EH (cell line): ENCODE measurements at regions not wholly inside any gene's neighbourhood (a gene's known extent, or its start where the extent isn't known, plus 50 kb on each side); places are given as distances from the start of the nearest gene placed in this dataset.

Experiments used
- DNase-seq: peaks from one replicate; pipeline ENCODE4 v3.0.0-alpha.2; 2015; ENCODE audit warnings: low read depth

DNA sequence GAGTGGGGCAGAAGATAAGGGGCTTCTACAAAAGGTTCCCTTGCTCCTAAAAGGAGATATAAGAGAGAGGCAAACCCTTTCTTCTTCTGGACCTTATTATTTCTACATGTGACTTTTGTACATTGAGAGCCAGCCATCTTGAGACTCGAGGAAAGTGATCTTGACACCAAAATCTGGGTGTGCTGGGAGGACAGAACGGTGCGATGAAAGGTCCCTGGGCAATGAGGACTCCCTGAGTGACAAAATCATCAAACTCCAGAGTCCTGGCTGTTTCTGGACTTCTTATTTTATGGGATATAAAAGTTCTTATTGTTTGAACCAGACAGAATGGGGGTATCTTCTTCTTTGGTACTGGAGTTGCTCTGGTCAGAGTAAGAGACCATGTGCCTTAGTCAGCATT is 411.0 kb downstream of the ZNF536 start:
- no peak for DNase-seq

DNA sequence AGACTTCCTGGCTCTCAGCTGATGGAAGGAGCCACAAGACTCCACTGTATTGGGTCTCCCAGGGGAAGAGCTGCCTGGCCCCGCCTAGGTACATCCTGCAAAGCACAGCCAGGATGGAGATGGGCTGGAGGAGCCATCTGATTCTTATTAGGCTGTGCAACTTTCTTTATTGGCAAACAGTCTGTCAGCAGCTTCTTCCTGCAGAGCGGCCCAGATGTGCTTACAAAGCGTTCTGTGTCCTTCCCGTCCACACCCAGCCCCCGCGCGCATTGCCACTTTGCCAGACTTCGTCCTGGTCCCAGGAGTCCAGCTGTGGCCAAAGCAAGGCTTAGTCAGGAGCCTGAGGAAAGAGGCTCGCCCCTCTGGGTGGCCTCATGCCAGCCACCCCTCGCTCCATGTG is 409.3 kb downstream of the ZNF536 start:
- no peak for DNase-seq

DNA sequence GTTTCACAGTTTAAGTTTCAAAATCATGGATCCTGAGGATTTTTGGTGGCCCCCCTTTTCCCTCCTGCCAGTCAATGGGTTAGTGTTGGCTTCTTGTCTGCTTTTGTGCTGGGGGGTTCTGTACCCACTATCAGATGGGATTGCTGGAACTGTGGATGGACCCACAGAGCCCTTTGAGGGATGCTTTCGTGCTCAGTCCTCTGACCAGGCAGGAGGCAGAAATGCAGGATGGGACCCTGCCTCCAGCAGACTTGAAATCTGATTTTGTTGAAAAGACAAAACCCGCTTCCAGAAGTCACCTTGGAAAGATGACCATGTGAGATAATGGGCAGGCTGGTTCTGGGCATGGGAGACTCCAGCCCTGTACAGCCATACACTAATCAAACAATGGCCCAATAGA is 408.9 kb downstream of the ZNF536 start:
- no peak for DNase-seq

DNA sequence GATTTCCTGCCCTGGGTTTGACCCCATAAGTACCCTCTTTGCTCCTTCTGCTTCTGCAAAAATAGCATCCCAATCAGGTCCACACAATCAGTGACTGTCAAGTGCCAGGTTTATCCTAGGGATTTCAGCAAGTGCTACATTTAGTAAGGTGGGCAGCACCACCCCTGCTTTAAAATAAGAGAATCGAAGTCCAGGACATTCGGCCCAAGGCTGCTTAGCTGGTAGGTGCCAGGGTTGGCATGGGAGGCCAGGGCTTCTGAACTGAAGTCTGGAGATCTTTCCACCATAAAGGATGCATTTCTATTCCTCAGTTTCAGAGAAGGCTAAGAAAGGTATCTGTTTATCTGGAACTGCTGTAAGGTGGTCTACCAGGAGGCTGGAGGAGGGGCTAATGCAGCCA is 408.3 kb downstream of the ZNF536 start:
- no peak for DNase-seq

DNA sequence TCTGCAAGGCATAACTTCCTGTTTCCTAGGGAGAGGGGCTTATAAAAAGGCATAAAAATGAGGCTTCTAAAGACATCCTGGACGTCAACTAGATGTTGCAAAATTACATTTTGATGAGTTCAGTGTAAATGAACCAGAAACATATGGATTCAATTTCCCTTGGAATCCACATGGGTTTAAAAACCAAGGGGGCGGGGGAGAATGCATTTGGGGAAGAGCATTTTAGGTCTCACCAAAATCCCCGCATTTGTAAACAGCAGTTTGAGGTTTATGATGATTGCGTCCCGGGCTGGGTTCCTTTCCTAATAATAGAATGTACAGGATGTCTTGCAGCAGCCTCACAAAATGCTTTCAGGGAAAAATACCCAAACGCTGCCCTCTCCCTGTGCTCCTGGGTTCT is 407.8 kb downstream of the ZNF536 start:
- no peak for DNase-seq

DNA sequence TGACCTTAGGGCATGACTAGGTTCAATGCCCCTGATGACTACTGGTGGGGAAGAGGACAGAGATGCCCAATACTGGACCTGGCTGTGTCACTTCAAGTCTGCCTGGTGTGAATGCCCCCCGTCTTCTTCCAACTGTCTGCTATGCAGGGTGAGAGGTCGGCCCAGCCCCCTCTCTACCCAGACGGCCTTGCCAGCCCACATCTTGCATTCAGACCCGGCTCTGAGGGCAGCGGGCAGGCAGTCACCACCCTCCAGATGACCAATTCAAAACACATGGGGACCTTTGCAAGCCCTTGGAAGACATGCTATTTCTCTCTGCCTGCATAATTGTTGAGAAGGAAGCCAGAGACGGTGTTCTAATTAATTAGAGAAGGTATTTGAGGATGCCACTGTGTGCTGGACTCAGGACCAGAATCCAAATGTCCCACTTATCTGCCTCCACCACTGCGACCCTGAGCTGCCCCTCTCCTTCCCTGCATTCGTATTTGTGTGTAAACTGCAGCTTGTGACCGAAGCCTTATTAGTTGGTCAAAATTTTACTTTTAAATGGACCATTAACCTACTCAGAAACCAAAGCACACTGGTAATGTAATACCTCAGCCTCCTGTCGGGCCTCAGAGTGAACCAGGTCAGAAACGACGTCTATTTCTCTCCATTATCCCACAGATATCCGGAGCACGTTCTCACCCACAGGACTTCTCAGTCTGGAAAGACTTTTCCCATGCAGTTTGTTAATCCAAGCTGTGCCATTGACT is 407.0 kb downstream of the ZNF536 start:
- no peak for DNase-seq

DNA sequence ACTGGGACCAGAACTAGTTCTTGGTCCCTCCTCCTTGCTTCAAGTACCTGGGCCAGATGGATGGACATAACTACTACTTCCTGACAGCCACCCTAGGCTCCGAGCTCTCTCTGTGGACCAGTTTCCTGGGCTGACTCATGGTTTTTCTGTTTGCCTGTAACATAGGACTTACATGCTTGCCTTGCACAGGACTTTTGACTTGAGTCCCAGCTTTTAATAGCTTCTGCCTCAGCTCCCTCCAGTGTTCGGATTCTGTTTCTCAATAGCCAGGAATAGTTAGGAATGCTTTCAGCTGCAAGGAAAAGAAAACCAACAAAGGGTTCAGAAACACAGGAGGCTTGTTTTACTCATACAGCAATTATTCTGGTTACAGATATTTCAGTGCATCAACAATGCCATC is 405.9 kb downstream of the ZNF536 start:
- DNase-seq, result no peak

DNA sequence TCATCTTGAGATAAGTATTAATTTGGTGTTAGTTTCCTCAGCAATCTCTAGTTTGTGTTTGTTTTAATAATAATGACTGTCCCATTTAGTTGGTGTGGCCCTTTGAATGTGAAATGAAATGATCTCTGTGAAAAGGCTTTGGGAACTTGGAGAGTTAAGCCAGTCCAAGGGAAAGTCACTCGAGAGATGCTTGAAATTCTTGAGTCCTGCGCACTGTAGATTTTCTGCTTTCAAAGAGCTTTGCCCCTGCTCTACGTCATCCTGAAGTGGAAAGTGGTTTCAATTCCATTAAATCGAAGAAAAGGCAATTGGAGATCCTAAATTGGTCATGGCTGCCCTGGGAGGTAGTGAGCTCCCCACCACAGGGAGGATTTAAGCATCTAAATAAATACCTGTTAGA is 403.8 kb downstream of the ZNF536 start:
- DNase-seq, result no peak

DNA sequence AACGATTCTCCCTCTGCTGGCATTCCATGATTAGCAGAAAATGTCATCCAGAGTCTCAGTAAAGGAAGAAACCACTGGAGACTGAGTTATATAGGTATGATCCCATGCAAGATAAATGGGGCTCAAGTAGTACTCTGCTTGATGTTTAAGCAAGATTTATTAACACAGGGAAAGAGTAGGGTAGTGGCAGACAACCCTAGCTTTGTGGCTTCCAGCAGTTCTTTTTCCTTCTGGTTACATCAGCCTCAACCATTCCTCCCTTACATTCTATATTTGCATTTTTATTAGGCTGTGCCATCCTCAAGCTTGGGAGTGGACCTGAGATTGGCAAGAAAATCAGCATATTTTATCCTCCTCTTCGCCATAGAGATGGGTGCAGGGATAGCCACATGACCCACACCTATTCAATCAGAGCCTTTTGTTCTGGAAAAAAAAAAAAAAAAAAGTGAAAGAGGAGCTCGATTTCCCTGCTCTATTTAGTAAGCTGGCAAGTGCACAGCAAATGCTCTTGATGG is 402.1 kb downstream of the ZNF536 start:
- DNase-seq, result no peak

DNA sequence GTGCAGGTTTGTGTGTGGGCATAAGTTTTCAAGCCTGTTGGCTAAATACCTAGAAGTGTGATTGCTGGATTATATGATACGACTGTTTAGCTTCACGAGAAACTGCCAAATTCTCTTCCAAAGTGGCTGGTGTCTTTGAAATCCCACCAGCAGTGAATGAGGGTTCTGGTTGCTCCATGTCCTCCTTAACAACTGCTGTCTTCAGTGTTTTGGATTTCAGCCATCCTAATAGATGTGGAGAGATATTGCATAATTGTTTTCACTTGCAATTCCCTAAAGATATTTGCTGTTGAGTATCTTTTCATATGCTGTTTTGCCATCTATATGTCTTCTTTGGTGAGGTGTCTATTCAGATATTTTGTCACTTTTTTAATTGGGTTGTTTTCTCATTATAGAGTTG is 390.5 kb downstream of the ZNF536 start:
- no peak for DNase-seq

DNA sequence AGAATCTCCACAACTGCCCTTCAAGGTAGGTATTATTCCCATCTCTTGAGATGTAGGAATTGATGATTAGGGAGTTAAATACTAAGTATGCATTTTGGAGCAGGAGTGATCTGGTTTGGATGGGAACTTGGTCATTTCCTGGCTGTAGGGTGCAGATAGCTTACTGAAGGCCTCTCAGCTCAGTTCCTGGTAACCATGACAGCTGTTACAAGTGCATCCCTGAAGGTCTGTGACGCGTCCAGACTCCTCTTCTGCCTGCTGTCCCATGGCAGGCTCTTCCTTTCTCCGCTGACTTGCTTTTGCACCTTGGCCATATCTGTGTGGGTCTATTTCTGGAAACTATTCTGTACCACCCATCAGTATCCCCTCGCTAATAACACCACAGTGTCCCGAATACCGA is 387.8 kb downstream of the ZNF536 start:
- no peak for DNase-seq

DNA sequence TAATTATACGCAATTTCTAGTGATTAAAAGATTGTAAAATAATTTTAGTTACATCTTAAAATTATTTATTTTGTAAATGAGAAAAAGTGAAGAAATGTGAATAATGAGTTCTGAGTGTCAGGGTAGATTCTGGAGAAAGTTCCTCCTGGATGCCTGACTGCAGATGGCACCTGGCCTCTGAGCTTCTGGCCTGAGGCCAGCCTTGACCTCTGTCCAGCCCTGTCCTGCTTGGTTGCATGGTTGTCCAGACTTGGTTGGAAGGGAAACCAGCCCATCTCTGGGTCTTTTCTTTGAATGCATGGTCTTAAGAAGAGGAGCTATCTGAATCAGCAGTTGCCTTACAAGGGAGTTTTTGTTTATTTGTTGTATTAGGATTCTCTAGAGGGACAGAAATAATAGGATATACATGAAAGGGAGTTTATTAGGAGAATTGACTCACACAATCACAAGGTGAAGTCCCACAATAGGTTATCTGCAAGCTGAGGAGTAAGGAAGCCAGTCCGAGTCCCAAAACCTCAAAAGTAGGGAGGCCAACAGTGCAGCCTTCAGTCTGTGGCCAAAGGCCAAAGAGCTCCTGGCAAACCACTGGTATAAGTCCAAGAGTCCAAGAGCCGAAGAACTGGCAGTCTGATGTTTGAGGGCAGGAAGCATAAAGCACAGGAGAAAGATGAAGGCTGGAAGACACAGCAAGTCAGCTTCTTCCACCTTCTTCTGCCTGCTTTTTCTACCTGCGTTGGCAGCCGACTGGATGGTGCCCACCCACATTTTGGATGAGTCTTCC is 385.8 kb downstream of the ZNF536 start:
- no peak for DNase-seq

DNA sequence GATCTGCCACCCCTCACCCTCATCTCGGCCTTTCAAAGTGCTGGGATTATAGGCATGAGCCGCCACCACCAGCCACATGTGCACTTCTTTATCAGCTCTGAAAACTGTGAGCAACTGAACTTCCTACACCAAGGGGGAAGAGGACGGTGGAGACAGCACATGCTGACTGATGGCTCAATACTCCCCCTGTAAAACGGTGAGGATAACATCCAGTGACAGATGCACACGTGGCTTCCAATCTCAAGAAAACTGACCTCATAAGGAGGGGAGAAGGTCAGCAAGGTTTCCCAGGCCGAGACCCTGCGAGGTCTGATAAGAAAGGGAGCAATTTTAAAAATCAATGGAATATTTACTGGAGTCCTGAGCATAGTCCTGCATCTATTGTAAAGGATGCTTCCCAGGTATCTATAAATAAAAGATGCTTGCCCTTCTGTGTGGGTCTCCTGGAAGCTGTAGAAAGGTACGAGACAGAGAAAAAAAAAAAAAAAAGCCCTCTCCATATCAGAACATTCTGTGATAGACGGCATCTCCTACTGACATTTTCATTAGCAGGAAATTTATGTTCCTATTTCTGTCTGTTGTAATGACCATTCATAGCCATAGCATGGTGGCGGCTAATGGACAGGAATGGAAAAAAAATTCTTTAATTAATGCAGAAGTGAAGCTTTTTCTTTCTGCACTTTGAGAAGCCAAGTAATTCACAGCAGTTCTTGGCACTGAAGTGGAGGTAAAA is 385.1 kb downstream of the ZNF536 start:
- DNase-seq, result no peak

DNA sequence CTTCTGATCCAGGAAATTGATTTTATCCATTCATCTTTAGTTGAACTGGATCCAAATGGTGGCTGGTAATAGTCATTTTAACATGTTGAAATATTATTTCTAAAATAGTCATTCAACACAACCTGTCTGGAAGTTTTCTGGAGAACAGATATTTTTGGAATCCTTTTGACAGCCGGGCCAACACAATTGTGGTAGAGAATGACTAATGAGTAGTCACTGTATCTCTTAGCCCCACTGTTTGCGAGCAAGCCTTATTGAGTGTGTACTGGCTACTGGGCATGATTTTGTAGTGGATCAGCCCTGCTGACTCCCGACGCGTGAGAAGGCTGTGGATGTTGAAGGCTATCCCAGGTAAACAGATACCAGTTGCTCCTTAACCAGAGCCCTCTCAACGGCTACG is 383.4 kb downstream of the ZNF536 start:
- DNase-seq, result no peak

DNA sequence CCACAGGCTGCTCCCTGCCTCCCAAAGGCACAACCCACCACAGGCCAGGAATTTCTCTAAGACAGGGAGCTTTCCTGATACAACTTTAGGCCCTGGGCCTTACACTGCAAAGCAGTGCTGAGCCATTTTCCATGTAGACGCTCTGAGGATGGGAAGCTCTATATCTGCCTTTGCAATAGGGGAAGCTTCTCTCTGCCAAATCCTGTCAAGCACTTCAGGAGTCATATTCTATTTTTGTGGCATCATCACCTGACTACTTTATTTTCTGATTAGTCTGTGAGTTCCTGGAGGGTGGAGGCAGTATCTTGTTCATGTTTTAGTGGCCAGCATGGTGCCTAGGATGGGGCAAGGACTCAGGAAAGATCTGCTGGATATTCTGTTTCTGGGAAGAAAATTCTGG is 382.0 kb downstream of the ZNF536 start:
- no peak for DNase-seq

DNA sequence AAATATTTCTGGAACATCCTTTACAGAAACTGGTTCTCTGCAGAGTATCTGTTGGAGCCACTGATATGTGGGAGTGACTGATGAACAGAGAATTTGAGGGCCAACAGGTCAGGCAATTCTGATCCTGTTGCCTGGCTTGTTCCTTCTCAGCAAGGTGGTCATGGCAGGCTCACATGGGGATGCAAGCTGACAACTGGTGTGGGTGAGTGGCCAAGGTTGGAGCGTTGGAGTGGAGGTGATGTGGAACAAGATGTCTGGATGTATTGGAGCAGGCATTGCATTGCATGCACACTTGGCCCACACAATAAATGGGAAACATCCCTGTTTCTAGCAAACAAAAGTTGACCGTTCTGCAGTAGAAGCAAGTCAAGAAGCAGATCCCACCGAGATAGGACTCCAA is 380.7 kb downstream of the ZNF536 start:
- no peak for DNase-seq

DNA sequence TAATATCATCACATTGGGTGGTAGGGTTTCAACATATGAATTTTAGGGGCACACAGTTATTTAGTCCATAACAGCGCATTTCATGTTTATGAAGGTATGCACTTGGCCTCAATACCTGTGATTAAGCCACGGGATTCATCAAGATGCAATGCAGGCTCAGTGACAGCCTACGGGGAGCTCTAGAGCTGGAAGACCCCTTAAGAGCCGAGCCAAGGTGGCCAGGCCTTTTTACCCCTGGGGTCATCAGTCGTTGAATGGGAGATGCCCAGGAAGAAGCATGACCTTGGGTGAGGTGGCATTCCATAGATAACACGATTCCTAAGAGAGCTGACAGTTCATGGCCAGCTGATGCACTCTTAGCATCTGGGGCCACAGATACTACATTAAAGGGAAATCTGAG is 380.0 kb downstream of the ZNF536 start:
- DNase-seq, result no peak

DNA sequence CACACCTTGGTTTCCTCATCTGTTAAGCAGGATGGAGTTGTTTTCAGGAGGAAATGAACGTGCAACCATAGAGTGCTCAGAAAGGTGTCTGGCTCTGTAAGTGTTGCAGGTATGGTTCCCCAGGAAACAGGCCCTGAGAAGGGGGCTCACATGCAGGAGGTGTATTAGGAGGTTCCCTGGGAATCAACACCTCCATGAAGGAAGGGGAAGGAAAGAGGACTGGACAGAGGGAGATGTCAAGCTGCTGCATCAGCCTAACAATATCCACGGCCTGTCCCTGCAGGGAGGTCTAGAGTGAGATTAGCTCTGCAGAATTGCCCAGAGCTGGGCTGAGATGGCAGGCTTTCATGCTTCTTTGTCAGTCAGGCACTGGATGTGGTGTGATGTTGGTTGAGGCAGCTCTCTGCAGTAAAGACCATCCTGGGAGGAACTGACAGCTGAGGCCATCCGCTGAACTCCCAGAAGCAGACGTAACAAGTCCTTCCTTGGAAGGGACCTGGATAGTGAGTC is 373.3 kb downstream of the ZNF536 start:
- DNase-seq, result no peak

DNA sequence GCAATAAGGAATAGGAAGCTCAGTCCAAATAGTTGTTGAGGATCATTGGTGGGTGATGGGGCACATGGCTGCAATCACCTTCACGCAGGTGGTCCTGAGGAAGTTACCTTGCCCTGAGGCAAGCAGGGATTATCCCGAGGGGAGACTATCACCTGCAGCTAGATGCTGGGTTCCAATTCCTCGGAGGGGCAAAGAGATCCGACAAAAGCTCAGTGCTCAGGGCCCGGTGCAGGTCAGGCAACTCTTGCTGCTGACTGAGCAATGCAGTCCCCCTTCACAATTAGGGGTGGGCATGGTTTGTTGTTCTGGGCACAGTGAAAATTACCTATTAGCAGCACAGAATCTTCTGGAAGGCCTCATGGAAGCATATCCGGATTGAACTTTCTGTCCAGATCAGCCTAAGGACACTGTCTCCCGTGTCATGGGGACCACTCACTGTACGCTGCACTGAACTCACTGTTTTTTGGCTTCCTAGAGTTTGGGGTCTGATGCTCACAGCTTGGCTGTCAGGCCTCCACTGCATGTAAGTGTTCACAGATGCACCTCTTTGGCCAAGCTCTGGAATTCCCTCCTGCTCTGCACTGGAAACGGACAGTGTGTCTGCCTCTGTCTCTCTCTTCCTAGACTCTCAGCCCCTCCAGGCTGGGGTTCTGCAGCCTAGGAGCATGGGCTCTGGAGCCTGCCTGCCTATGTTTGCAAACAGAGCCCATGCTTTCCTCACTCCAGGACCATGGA is 372.7 kb downstream of the ZNF536 start:
- no peak for DNase-seq

DNA sequence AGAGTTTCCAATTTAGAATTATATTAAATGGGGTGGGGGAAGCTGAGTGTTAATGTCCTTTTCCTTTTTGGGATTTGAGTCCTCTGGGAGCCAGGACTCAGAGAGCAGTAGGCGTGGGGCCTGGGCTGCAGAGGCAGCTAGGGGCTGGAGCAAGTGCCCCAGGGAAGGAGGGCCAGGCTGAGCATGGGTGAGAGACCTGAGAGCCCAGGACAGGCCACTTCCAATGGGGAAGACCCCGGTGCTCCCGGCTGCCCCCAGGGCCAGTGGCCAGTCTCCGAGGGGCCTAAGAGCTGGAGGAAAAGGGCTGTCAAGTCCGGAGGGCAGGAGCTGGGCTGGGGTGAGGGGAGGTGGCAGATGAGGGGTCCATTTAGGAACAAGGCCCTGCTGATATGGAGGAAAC is 371.5 kb downstream of the ZNF536 start:
- DNase-seq, result no peak

DNA sequence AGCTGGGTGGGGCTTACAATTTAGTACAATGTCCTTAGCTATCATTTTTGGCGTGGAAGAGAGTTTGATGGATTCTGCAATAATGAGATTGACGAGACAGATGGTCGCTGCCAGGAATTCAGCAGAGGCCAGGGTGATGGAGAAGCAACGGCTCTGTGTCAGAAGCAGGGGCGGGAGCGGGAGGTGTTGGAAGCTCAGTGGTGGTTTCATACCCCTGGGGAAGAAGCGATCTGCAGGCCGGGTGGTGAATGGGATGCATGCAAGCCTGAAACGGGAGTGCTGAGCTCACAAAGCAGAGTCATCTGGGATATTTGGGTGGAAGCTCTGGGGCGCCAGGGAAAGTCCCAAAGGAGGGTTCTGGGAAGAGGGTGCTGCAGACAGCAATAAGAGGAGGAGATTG is 370.8 kb downstream of the ZNF536 start:
- DNase-seq, result no peak

DNA sequence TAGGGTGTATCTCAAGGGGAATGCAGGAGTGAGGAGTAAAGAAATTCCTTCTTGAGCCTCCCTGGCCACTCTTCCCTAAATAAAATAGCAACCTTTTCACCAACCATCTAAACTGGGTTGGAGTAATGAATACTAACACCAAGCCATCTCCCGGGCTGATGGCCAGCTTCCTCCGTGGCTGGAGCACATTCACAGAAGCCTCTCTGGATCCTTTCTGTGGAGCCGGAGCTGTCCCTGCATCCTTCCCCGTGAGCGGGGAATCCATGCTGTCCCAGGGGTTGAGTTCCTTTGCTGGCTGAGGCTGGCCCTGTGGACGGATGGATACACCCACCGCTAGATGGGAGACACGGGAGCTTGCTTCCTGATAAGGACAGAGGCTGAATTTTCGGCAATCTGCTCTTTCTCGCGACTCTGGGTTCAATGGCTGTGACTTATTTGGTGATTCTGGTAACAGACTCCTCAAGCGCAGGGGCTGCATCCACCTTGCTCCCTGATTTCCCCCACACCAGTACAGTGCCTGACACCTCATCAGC is 370.3 kb downstream of the ZNF536 start:
- no peak for DNase-seq
